ENCODE measurements at regions not wholly inside any gene's neighbourhood (a gene's known extent, or its start where the extent isn't known, plus 50 kb on each side); places are given as distances from the start of the nearest gene placed in this dataset.

GRCh38 chr5:136656811-136657210 lies 291.5 kb upstream of the TRPC7 start:
- H3K9me3 Mint-ChIP-seq (ENCODE audit: unreplicated experiment): no peaks in the 10 kb centered on the region
- Histone ChIP-seq H3K4me3 (ENCODE audit: low read depth, low read length) (no peak overlapping the region), H3K4me1 (peaks cover 4% of the 10 kb centered on the region), H3K27me3 (replicated peaks; ENCODE audit: control insufficient read depth, insufficient read depth, low read length) (no peaks in the 10 kb centered on the region), H3K9me3 (no peaks in the 10 kb centered on the region), H3K36me3 (ENCODE audit: control insufficient read depth, insufficient read depth, low read length) (no peaks in the 10 kb centered on the region)
- H3K4me1 Mint-ChIP-seq (ENCODE audit: low read depth, unreplicated experiment): no peaks in the 10 kb centered on the region
- H3K27ac Mint-ChIP-seq (ENCODE audit: unreplicated experiment): no peak overlapping the region
- no peak for DNase-seq
- H3K4me3 Mint-ChIP-seq (ENCODE audit: unreplicated experiment): no peak overlapping the region
- ChIA-PET POLR2A (no interaction called here), CTCF (no interaction called here)
- no peaks in the 10 kb centered on the region for H3K27me3 Mint-ChIP-seq (ENCODE audit: insufficient read depth, unreplicated experiment)
- BruUV-seq (replicated peaks): no TSS peak
- H3K36me3 Mint-ChIP-seq (ENCODE audit: insufficient read depth, unreplicated experiment): no peaks in the 10 kb centered on the region
- TF ChIP-seq CTCF (IDR thresholded peaks at IDR 0.05; ENCODE audit: insufficient read depth in 1 of 2, low read depth in 1 of 2, low read length in 1 of 2, severe bottlenecking in 1 of 2, unreplicated experiment in 1 of 2): no peak
- intact Hi-C loops (cut with micrococcal nuclease; ENCODE audit: unreplicated experiment): no loop called here

DNA sequence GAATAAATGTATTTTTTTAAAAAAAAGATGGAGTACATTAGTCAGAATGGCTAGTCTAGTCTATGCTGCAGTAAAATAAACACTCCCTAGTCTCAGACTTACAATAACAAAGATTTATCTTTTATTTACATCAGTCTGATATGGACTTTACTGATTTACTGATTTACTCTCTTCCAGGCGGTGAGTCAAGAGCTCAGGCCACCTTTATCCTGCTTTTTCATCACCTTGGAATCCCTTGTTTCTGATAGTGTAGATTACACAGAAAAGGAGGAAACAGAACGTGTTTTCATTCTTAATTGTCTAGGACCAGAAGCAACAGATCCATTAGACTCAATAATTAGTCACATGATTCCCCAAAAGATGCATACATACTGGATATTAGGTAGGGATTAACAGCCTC lies 290.1 kb upstream of the TRPC7 start:
- DNase-seq: no peak
- Mint-ChIP-seq H3K27me3 (ENCODE audit: insufficient read depth, unreplicated experiment) (no peaks in the 10 kb centered on the region), H3K36me3 (ENCODE audit: insufficient read depth, unreplicated experiment) (no peaks in the 10 kb centered on the region), H3K4me1 (ENCODE audit: low read depth, unreplicated experiment) (no peaks in the 10 kb centered on the region), H3K9me3 (ENCODE audit: unreplicated experiment) (no peaks in the 10 kb centered on the region), H3K4me3 (ENCODE audit: unreplicated experiment) (no peak overlapping the region), H3K27ac (ENCODE audit: unreplicated experiment) (no peak overlapping the region)
- Histone ChIP-seq H3K9me3 (no peaks in the 10 kb centered on the region), H3K4me3 (ENCODE audit: low read depth, low read length) (no peak overlapping the region), H3K27me3 (replicated peaks; ENCODE audit: control insufficient read depth, insufficient read depth, low read length) (no peaks in the 10 kb centered on the region), H3K36me3 (ENCODE audit: control insufficient read depth, insufficient read depth, low read length) (no peaks in the 10 kb centered on the region), H3K4me1 (peaks cover 4% of the 10 kb centered on the region)
- POLR2A ChIA-PET: no interaction called here
- no TSS peak for BruUV-seq (replicated peaks)
- CTCF ChIA-PET: interaction anchor here (0.7 kb wide), 1 partner anchor 31 kb away, joined by 4 read pairs; no protein-coding TSS in a partner anchor
- TF ChIP-seq CTCF (IDR thresholded peaks at IDR 0.05; ENCODE audit: insufficient read depth in 1 of 2, low read depth in 1 of 2, low read length in 1 of 2, severe bottlenecking in 1 of 2, unreplicated experiment in 1 of 2): no peak
- intact Hi-C loops (cut with micrococcal nuclease; ENCODE audit: unreplicated experiment): no loop called here

DNA sequence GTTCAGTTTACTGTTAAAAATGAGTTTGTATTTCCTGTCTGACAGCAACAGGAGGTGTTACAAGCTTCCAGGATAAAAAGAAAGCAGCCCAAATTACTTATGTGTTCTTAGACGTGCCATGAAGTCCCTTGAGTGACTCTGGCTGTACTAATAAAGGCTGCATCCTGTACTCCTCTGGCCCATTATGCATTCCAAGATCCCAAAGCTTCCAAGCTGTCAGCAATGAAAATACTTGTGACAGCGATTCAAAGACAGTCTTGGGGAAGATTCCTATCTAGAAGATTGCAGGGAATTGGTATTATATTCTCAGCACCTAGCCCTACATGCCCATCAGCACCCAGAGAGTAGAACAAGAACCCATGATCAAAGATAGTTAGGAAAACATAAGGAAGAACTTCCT lies 281.6 kb upstream of the TRPC7 start:
- POLR2A ChIA-PET: no interaction called here

More for the DNA sequence above, 281.6 kb upstream of the TRPC7 start:
- Mint-ChIP-seq H3K4me1 (ENCODE audit: low read depth, unreplicated experiment) (no peaks in the 10 kb centered on the region), H3K27me3 (ENCODE audit: insufficient read depth, unreplicated experiment) (peaks cover 4% of the 10 kb centered on the region), H3K4me3 (ENCODE audit: unreplicated experiment) (no peak overlapping the region), H3K36me3 (ENCODE audit: insufficient read depth, unreplicated experiment) (no peaks in the 10 kb centered on the region), H3K9me3 (ENCODE audit: unreplicated experiment) (no peaks in the 10 kb centered on the region), H3K27ac (ENCODE audit: unreplicated experiment) (no peak overlapping the region)
- H3K27me3 ChIP-seq (replicated peaks; ENCODE audit: control insufficient read depth, insufficient read depth, low read length): no peaks in the 10 kb centered on the region
- H3K4me1 ChIP-seq: no peaks in the 10 kb centered on the region
- no peak for DNase-seq
- no TSS peak for BruUV-seq (replicated peaks)
- intact Hi-C loops (cut with micrococcal nuclease; ENCODE audit: unreplicated experiment): no loop called here
- H3K9me3 ChIP-seq: no peaks in the 10 kb centered on the region
- H3K36me3 ChIP-seq (ENCODE audit: control insufficient read depth, insufficient read depth, low read length): no peaks in the 10 kb centered on the region
- no peak overlapping the region for H3K4me3 ChIP-seq (ENCODE audit: low read depth, low read length)
- CTCF ChIA-PET: no interaction called here
- TF ChIP-seq CTCF (IDR thresholded peaks at IDR 0.05; ENCODE audit: insufficient read depth in 1 of 2, low read depth in 1 of 2, low read length in 1 of 2, severe bottlenecking in 1 of 2, unreplicated experiment in 1 of 2): no peak

Measured in Caco-2 (cell line).